HAP-1 (cell line): ENCODE measurements at regions not wholly inside any gene's neighbourhood (a gene's known extent, or its start where the extent isn't known, plus 50 kb on each side); places are given as distances from the start of the nearest gene placed in this dataset.

Source experiments
- DNase-seq, 2 experiments: peaks; one replicate each; pipeline ENCODE4 v3.0.0-alpha.2; 2016 to 2020; ENCODE audit warnings: low spot score in 2 of 2
- H3K27me3 ChIP-seq: fragments of 250-450 bp; sonication (Bioruptor Pico); 2 replicates; pipeline ENCODE4 v1.5.1; 2020; ENCODE audit warnings: low read depth, mild to moderate bottlenecking, moderate library complexity
- H3K36me3 ChIP-seq: fragments of 250-450 bp; sonication (Bioruptor Pico); replicated peaks from 2 replicates; pipeline ENCODE4 v1.5.1; 2020; ENCODE audit warnings: mild to moderate bottlenecking
- H3K4me1 ChIP-seq: fragments of 250-450 bp; sonication (Bioruptor Pico); 2 replicates; pipeline ENCODE4 v1.5.1; 2020; ENCODE audit warnings: mild to moderate bottlenecking
- H3K4me3 ChIP-seq: fragments of 250-450 bp; sonication (Bioruptor Pico); 2 replicates; pipeline ENCODE4 v1.5.1; 2020; ENCODE audit warnings: mild to moderate bottlenecking, moderate library complexity
- H3K9me3 ChIP-seq: fragments of 250-450 bp; sonication (Bioruptor Pico); 2 replicates; pipeline ENCODE4 v1.5.1; 2020; ENCODE audit warnings: mild to moderate bottlenecking, moderate library complexity
- in situ Hi-C: fragments of 300-500 bp; cut with MboI; formaldehyde crosslinking; loops from 3 replicates; pipeline ENCODE4 v1.14.3; 2020; ENCODE audit warnings: low sequenced_read_pairs, inconsistent platforms, mixed read lengths

DNA sequence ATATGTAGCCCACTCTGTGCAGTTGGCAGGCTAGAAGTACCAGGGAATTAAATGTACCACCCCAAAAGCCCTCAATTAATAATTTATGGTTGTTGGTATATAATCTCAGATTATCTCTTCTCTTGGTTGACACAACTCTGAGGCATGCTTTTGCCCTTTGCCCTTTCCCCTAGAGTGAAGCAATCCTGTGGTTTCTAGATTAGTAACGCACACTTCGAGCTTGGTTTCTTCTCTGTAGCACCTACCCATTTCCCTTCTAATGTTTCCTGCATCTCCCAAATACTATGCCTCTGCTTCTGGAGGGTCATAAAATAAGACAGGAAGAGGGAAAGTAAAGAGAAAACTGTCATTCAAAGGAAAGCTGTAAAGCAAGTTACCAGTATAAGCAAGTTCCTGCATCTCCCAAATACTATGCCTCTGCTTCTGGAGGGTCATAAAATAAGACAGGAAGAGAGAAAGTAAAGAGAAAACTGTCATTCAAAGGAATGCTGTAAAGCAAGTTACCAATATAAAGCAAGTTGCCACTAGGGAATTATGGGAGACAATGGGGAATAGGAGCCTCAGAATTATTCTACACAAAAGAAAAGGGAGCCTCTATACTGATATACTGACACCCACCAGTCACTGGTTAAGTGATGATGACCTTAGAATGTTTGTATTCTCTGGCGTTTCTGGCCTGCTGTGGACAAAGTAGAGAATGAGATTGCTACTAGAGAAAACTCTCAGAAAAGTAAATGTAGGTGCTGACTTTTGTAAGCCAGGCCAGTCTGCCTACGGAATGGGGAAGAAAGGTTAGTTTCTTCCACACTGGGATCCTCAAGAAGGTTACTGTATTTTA lies 862.6 kb upstream of the MAN1A1 start:
- no peaks in the 10 kb centered on the region for H3K36me3 ChIP-seq
- in situ Hi-C loops: no loop called here
- H3K4me1 ChIP-seq: no peaks in the 10 kb centered on the region
- DNase-seq: no peak
- H3K4me3 ChIP-seq: no peak overlapping the region
- H3K9me3 ChIP-seq: no peaks in the 10 kb centered on the region
- no peaks in the 10 kb centered on the region for H3K27me3 ChIP-seq

DNA sequence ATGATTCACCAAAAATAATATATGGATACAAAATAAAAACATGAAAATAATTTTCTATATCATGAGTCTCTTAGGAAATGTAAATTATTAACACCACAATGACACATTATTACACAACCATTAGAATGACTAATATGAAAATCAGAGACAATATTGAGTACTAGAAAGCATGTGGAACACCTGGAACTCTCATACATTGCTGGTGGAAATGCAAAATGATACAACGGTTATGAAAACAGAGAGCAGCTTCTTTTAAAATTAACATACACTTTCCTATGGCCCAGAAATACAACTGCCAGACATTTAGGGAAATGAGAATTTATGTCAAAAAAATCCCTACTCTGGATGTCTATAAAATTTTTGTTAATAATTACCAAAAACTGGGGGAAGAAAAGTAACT lies 853.3 kb upstream of the MAN1A1 start:
- DNase-seq: no peak
- H3K4me3 ChIP-seq: no peak overlapping the region
- H3K4me1 ChIP-seq: no peaks in the 10 kb centered on the region
- in situ Hi-C loops: no loop called here
- no peaks in the 10 kb centered on the region for H3K27me3 ChIP-seq
- no peaks in the 10 kb centered on the region for H3K9me3 ChIP-seq
- no peaks in the 10 kb centered on the region for H3K36me3 ChIP-seq

DNA sequence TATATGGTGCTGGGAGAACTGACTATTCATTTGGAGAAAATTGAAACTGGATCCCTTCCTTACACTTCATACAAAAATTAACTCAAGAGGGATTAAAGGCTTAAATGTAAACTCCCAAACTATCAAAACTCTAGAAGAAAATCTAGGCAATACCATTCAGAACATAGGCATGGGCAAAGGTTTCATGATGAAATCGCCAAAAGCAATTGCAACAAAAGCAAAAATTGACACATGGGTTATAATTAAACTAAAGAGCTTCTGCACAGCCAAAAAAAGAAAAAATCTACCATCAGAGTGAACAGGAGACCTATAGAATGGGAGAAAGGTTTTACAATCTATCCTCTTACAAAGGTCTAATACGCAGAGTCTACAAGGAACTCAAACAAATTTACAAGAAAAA lies 851.3 kb upstream of the MAN1A1 start:
- H3K27me3 ChIP-seq: no peaks in the 10 kb centered on the region
- H3K36me3 ChIP-seq: no peaks in the 10 kb centered on the region
- no peak overlapping the region for H3K4me3 ChIP-seq
- H3K4me1 ChIP-seq: no peaks in the 10 kb centered on the region
- in situ Hi-C loops: no loop called here
- no peak for DNase-seq
- no peaks in the 10 kb centered on the region for H3K9me3 ChIP-seq

GRCh38 chr6:120198033-120198432 lies 848.5 kb upstream of the MAN1A1 start:
- Histone ChIP-seq H3K9me3 (no peaks in the 10 kb centered on the region), H3K27me3 (no peaks in the 10 kb centered on the region), H3K4me1 (no peaks in the 10 kb centered on the region), H3K4me3 (no peak overlapping the region), H3K36me3 (no peaks in the 10 kb centered on the region)
- no peak for DNase-seq
- in situ Hi-C loops: no loop called here

GRCh38 chr6:120186080-120186479 lies 836.5 kb upstream of the MAN1A1 start:
- no peaks in the 10 kb centered on the region for H3K4me1 ChIP-seq
- H3K36me3 ChIP-seq: no peaks in the 10 kb centered on the region
- in situ Hi-C loops: no loop called here
- no peaks in the 10 kb centered on the region for H3K9me3 ChIP-seq
- no peak for DNase-seq
- no peaks in the 10 kb centered on the region for H3K27me3 ChIP-seq
- no peak overlapping the region for H3K4me3 ChIP-seq

DNA sequence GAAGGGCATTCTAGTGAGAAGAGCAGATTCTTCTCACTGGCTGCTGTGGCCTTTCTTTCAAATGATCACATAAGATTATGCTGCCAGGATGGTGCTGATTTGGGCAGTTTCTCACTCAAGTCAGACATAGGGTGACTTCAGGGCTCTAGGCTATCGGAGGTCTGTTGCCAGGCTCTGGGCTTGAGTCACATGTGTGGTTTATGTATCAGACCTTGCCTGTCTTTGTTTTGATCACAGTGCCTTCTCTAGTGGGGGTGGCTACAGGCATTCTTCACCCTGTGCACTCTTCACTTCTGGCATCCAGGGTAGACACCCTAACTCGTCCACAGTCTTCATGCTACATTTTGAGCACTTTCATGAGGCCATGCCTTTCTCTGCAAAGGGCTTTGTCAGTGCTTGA lies 823.7 kb upstream of the MAN1A1 start:
- H3K4me1 ChIP-seq: no peaks in the 10 kb centered on the region
- in situ Hi-C loops: no loop called here
- H3K36me3 ChIP-seq: no peaks in the 10 kb centered on the region
- H3K9me3 ChIP-seq: no peaks in the 10 kb centered on the region
- no peaks in the 10 kb centered on the region for H3K27me3 ChIP-seq
- no peak for DNase-seq
- H3K4me3 ChIP-seq: no peak overlapping the region

DNA sequence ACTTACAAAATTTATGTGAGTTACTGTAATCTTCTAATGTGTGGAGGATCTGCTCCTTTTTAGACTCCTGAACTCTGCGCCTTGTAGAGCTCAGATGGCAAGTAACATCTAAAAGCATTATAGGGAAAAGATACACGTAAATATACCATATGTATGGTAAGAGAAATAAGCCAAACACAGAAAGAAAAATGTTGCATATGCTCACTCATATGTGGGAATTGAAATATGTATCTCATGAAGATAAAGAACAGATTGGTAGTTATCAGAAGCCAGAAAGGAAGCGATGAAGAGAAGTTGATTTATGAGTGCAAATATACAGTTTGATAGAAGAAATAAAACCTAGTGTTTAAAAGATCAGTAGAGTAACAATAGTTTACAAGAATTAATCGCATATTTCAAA lies 815.0 kb upstream of the MAN1A1 start:
- Histone ChIP-seq H3K4me1 (no peaks in the 10 kb centered on the region), H3K27me3 (peaks cover 3% of the 10 kb centered on the region; the same call in 1 of the 2 replicates), H3K4me3 (no peak overlapping the region), H3K9me3 (no peaks in the 10 kb centered on the region), H3K36me3 (no peaks in the 10 kb centered on the region)
- in situ Hi-C loops: no loop called here
- no peak for DNase-seq

DNA sequence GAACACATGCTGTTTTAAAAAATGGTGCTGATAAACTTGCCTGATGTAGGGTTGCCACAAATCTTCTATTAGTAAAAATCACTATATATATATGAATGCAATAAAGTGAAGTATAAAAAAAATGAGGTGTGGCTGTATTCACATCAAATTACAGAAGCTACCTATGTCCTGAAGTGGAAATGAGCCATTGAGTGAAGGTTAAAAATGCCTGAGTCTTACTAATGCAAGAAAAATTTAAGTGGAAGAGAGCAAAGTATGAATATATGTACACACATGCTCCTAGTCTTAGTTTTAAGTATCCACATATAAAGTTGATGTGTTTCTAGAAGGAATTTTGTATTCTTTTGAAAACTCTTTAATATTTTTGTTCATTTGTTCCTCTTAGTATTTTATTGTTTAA lies 808.3 kb upstream of the MAN1A1 start:
- in situ Hi-C loops: no loop called here
- no peak for DNase-seq
- Histone ChIP-seq H3K27me3 (no peaks in the 10 kb centered on the region), H3K4me1 (no peaks in the 10 kb centered on the region), H3K4me3 (no peak overlapping the region), H3K9me3 (no peaks in the 10 kb centered on the region), H3K36me3 (no peaks in the 10 kb centered on the region)

GRCh38 chr6:120147071-120147871 lies 797.7 kb upstream of the MAN1A1 start:
- DNase-seq: peak in 1 of 2 experiments; percentile 18
- H3K4me1 ChIP-seq: no peaks in the 10 kb centered on the region
- in situ Hi-C loops: no loop called here
- H3K36me3 ChIP-seq: no peaks in the 10 kb centered on the region
- H3K4me3 ChIP-seq: no peak overlapping the region
- no peaks in the 10 kb centered on the region for H3K9me3 ChIP-seq
- no peaks in the 10 kb centered on the region for H3K27me3 ChIP-seq

DNA sequence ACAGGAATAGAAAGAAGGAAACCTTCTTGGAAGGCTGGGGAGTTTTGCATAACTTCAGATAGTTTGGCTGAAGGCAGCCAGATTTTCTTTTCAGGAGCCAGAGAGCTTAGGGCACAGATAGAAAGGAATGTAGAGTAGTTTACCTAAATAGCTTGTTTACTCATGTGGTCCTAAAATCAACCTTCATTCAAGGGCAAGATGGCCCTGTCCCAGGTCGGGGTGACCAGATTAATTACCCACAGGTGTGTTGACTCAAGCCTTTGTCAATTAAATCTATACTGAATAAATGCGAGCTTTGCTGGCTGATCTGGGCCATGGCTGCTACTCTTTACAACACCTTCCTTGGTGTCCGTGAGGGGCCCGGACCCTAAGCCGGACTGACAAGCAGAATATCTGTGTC lies 792.0 kb upstream of the MAN1A1 start:
- Histone ChIP-seq H3K4me1 (no peaks in the 10 kb centered on the region), H3K36me3 (no peaks in the 10 kb centered on the region), H3K4me3 (no peak overlapping the region), H3K27me3 (no peaks in the 10 kb centered on the region), H3K9me3 (no peaks in the 10 kb centered on the region)
- in situ Hi-C loops: no loop called here
- no peak for DNase-seq

- in situ Hi-C loops: no loop called here
- DNase-seq: no peak
- H3K4me1 ChIP-seq: no peaks in the 10 kb centered on the region
These were observed 787.9 kb upstream of the MAN1A1 start for GRCh38 chr6:120137492-120137891.

DNA sequence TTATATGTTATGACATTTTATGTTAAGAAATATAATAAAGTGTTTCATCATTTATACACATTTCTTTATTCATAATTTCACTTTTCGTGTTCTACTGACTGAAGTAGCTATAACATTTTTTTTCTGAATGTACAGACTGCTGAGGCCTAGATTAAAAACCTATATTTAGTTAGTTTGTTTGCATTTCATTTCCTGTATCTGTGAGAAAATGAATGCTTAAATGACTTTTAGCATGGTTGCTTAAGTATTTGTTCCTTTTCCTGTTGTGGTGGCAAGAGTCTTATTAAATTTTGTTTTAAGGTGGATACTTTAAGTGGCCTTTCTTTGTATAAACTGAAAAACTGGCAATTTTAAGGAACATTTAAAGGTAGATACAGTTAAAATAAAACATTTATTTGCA lies 779.7 kb upstream of the MAN1A1 start:
- H3K4me1 ChIP-seq: no peaks in the 10 kb centered on the region
- H3K36me3 ChIP-seq: no peaks in the 10 kb centered on the region
- H3K27me3 ChIP-seq: no peaks in the 10 kb centered on the region
- no peaks in the 10 kb centered on the region for H3K9me3 ChIP-seq
- DNase-seq: no peak
- in situ Hi-C loops: no loop called here
- no peak overlapping the region for H3K4me3 ChIP-seq

More at GRCh38 chr6:120137492-120137891, 787.9 kb upstream of the MAN1A1 start:
- Histone ChIP-seq H3K9me3 (no peaks in the 10 kb centered on the region), H3K36me3 (no peaks in the 10 kb centered on the region), H3K27me3 (no peaks in the 10 kb centered on the region), H3K4me3 (no peak overlapping the region)

GRCh38 chr6:120122401-120122800 lies 772.8 kb upstream of the MAN1A1 start:
- H3K4me1 ChIP-seq: no peaks in the 10 kb centered on the region
- no peaks in the 10 kb centered on the region for H3K36me3 ChIP-seq
- in situ Hi-C loops: no loop called here
- H3K9me3 ChIP-seq: no peaks in the 10 kb centered on the region
- no peaks in the 10 kb centered on the region for H3K27me3 ChIP-seq
- H3K4me3 ChIP-seq: no peak overlapping the region
- no peak for DNase-seq

DNA sequence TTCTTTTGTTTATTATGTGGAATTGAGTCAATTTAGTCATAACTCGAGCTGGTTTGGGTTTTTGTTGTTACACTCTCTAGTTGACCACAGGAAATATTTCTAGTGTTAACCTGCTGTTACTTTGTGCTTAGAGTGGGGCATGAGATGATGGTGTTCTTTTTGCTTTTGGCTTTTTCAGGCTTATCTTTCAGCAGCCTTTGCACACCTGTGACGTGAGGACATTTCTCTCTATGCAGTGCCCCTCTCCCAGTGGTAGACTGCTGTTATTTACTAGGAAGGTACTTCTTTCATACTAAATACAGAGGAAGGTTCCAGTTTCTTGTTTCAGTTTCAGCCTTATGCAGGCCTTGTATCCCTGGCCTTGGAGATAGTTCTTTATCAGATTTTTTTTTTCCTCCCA lies 766.8 kb upstream of the MAN1A1 start:
- Histone ChIP-seq H3K9me3 (no peaks in the 10 kb centered on the region), H3K36me3 (no peaks in the 10 kb centered on the region), H3K4me3 (no peak overlapping the region), H3K4me1 (no peaks in the 10 kb centered on the region), H3K27me3 (no peaks in the 10 kb centered on the region)
- in situ Hi-C loops: no loop called here
- DNase-seq: no peak
